IMR-90 (cell line): ENCODE measurements at regions not wholly inside any gene's neighbourhood (a gene's known extent, or its start where the extent isn't known, plus 50 kb on each side); places are given as distances from the start of the nearest gene placed in this dataset.

ENCODE experiments used
- ATAC-seq: fragments of 200-7000 bp; cut with Tn5 transposase; 2 replicates; pipeline ENCODE4 v1.9.1; 2020; ENCODE audit warnings: low read depth, mild to moderate bottlenecking, moderate library complexity
- BruUV-seq: library from RNA; stranded (reverse); fragments of 400-500 nt; replicated peaks from 2 replicates; lab custom pipeline; 2021; lab: Mats Ljungman, UMichigan
- CTCF ChIA-PET: fragments of 300-600 bp; formaldehyde crosslinking; extraction: SDS; loops from one replicate; lab custom pipeline; 2021; ENCODE audit warnings: antibody characterized with exemption; lab: Yijun Ruan, JAX
- POLR2A ChIA-PET: fragments of 300-600 bp; sonication (Branson Sonifier 250); formaldehyde crosslinking; loops from one replicate; lab custom pipeline; 2022; ENCODE audit warnings: antibody characterized with exemption; ENCODE audit not compliant: unreplicated experiment; lab: Charles Lee
- DNase-seq: peaks from one replicate; pipeline ENCODE4 v3.0.0; 2013
- H2AFZ ChIP-seq: replicated peaks from 2 replicates; pipeline ENCODE3; 2013; ENCODE audit warnings: low read length, mild to moderate bottlenecking; ENCODE audit not compliant: poor library complexity
- H2AK5ac ChIP-seq: 2 replicates; pipeline ENCODE4 v1.6.1; 2013; ENCODE audit warnings: low read depth, low read length, inconsistent platforms
- H2AK9ac ChIP-seq: replicated peaks from 2 replicates; pipeline ENCODE3; 2013; ENCODE audit warnings: mild to moderate bottlenecking, low read depth, low read length, moderate library complexity; ENCODE audit not compliant: poor library complexity
- H2BK120ac ChIP-seq: 2 replicates; pipeline ENCODE4 v1.6.1; 2013; ENCODE audit warnings: low read depth, low read length, inconsistent platforms
- H2BK15ac ChIP-seq: 3 replicates; pipeline ENCODE4 v1.6.1; 2013; ENCODE audit warnings: low read depth, low read length, inconsistent platforms
- H2BK20ac ChIP-seq: 2 replicates; pipeline ENCODE4 v1.6.1; 2013; ENCODE audit warnings: low read depth, mild to moderate bottlenecking, inconsistent platforms, low read length, moderate library complexity
- H2BK5ac ChIP-seq: 2 replicates; pipeline ENCODE4 v1.6.1; 2013; ENCODE audit warnings: mild to moderate bottlenecking, low read depth, low read length, inconsistent platforms; ENCODE audit not compliant: poor library complexity, severe bottlenecking
- H3K14ac ChIP-seq: replicated peaks from 2 replicates; pipeline ENCODE4 v1.6.1; 2013; ENCODE audit warnings: low read depth, low read length, inconsistent platforms
- H3K18ac ChIP-seq: 2 replicates; pipeline ENCODE4 v1.6.1; 2013; ENCODE audit warnings: low read depth, low read length, control low read depth
- H3K23ac ChIP-seq: 2 replicates; pipeline ENCODE4 v1.6.1; 2013; ENCODE audit warnings: low read depth, low read length, inconsistent platforms
- H3K27ac ChIP-seq: 2 replicates; pipeline ENCODE4 v1.5.1; 2013; ENCODE audit warnings: mild to moderate bottlenecking, control low read depth, low read length; ENCODE audit not compliant: insufficient read depth
- H3K27me3 ChIP-seq: 2 replicates; pipeline ENCODE4 v1.6.1; 2013; ENCODE audit warnings: low read length; ENCODE audit not compliant: control insufficient read depth, insufficient read depth
- H3K36me3 ChIP-seq: 2 replicates; pipeline ENCODE4 v1.6.1; 2013; ENCODE audit warnings: low read length, mixed read lengths; ENCODE audit not compliant: control insufficient read depth, insufficient read depth
- H3K4ac ChIP-seq: 2 replicates; pipeline ENCODE4 v1.6.1; 2013; ENCODE audit warnings: low read depth, low read length, inconsistent platforms
- H3K4me1 ChIP-seq: 2 replicates; pipeline ENCODE4 v1.6.1; 2013; ENCODE audit warnings: low read length, mixed read lengths; ENCODE audit not compliant: control insufficient read depth, insufficient read depth
- H3K4me2 ChIP-seq: 2 replicates; pipeline ENCODE4 v1.6.1; 2013; ENCODE audit warnings: low read depth, mild to moderate bottlenecking, control low read depth, low read length, moderate library complexity
- H3K4me3 ChIP-seq: 2 replicates; pipeline ENCODE4 v1.5.1; 2013; ENCODE audit warnings: low read depth, mild to moderate bottlenecking, control low read depth, low read length, moderate library complexity; ENCODE audit not compliant: insufficient read depth
- H3K56ac ChIP-seq: 2 replicates; pipeline ENCODE4 v1.6.1; 2013; ENCODE audit warnings: low read length, inconsistent platforms; ENCODE audit not compliant: insufficient read depth; ENCODE audit errors: extremely low read depth
- H3K79me1 ChIP-seq, 2 experiments: 2 replicates each; pipeline ENCODE4 v1.6.1; 2013; ENCODE audit warnings: low read length in 2 of 2, inconsistent platforms in 1 of 2, low read depth in 1 of 2
- H3K9ac ChIP-seq: 2 replicates; pipeline ENCODE4 v1.6.1; 2013; ENCODE audit warnings: low read depth, low read length, control low read depth
- H3K9me1 ChIP-seq: 2 replicates; pipeline ENCODE4 v1.6.1; 2013; ENCODE audit warnings: low read length, inconsistent platforms; ENCODE audit not compliant: insufficient read depth
- H3K9me3 ChIP-seq: 2 replicates; pipeline ENCODE4 v1.6.1; 2013; ENCODE audit warnings: low read length; ENCODE audit not compliant: control insufficient read depth, insufficient read depth
- H4K20me1 ChIP-seq: 2 replicates; pipeline ENCODE4 v1.6.1; 2013; ENCODE audit warnings: low read length, inconsistent platforms; ENCODE audit not compliant: insufficient read depth
- H4K5ac ChIP-seq: 2 replicates; pipeline ENCODE4 v1.6.1; 2013; ENCODE audit warnings: mild to moderate bottlenecking, low read depth, low read length, control low read depth
- H4K8ac ChIP-seq, 2 experiments: 2 replicates each; pipeline ENCODE4 v1.6.1; 2013; ENCODE audit warnings: low read depth in 2 of 2, low read length in 2 of 2, control low read depth in 1 of 2, inconsistent platforms in 1 of 2
- H4K91ac ChIP-seq: 2 replicates; pipeline ENCODE4 v1.6.1; 2013; ENCODE audit warnings: low read depth, low read length, inconsistent platforms; ENCODE audit not compliant: insufficient read depth
- CHD1 ChIP-seq: IDR thresholded peaks from 2 replicates; pipeline ENCODE4 v1.6.1; 2012; ENCODE audit warnings: low read depth, low read length, improper control_type of control experiment
- CTCF ChIP-seq: conservative IDR thresholded peaks from 2 replicates; pipeline ENCODE4 v1.5.1; 2012; ENCODE audit warnings: mild to moderate bottlenecking, low read depth, low read length, improper control_type of control experiment
- MAFK ChIP-seq: IDR thresholded peaks from 2 replicates; pipeline ENCODE4 v1.6.1; 2012; ENCODE audit warnings: low read depth, low read length, improper control_type of control experiment
- RCOR1 ChIP-seq: IDR thresholded peaks from 2 replicates; pipeline ENCODE4 v1.6.1; 2012; ENCODE audit warnings: mild to moderate bottlenecking, low read length, improper control_type of control experiment; ENCODE audit not compliant: insufficient replicate concordance
- RFX5 ChIP-seq: IDR thresholded peaks from 2 replicates; pipeline ENCODE4 v1.8.0; 2012; ENCODE audit warnings: low read depth, mild to moderate bottlenecking, low read length, moderate library complexity
- dilution Hi-C: fragments of 300-500 bp; cut with HindIII; formaldehyde crosslinking; loops from one replicate; pipeline ENCODE4 v1.14.3; 2018; ENCODE audit warnings: low sequenced_read_pairs; ENCODE audit not compliant: unreplicated experiment
- in situ Hi-C: fragments of 300-500 bp; cut with MboI; formaldehyde crosslinking; loops from 3 replicates; pipeline ENCODE4 v1.14.3; 2019; ENCODE audit warnings: low sequenced_read_pairs, inconsistent platforms, mixed read lengths
- intact Hi-C: fragments of 100-400 bp; cut with micrococcal nuclease; formaldehyde crosslinking; loops from 2 replicates; pipeline ENCODE4 v1.10.0; 2022

- Histone ChIP-seq H2AK9ac (no peak overlapping the region), H3K27ac (no peak overlapping the region), H3K9ac (no peak overlapping the region), H3K9me3 (no peaks in the 10 kb centered on the region), H3K9me1 (no peaks in the 10 kb centered on the region), H4K8ac (no peak overlapping the region), H3K79me1 (no peaks in the 10 kb centered on the region), H3K4ac (no peak overlapping the region), H3K4me1 (no peaks in the 10 kb centered on the region), H3K14ac (no peak overlapping the region), H2AK5ac (no peak overlapping the region), H4K91ac (no peak overlapping the region), H3K56ac (no peak overlapping the region), H3K4me3 (no peak overlapping the region), H3K18ac (no peak overlapping the region), H2AFZ (no peak overlapping the region), H2BK20ac (no peak overlapping the region), H3K27me3 (no peaks in the 10 kb centered on the region), H3K36me3 (no peaks in the 10 kb centered on the region), H2BK120ac (no peak overlapping the region), H2BK15ac (no peak overlapping the region), H3K23ac (no peak overlapping the region), H3K4me2 (no peak overlapping the region), H4K5ac (no peak overlapping the region), H2BK5ac (no peak overlapping the region), H4K20me1 (no peaks in the 10 kb centered on the region)
- dilution Hi-C loops: no loop called here
- intact Hi-C loops: no loop called here
- CTCF ChIA-PET: no interaction called here
- DNase-seq: no peak
- no peak for TF ChIP-seq RFX5
- no peak for TF ChIP-seq RCOR1
- TF ChIP-seq CHD1: no peak
- TF ChIP-seq CTCF: no peak
- TF ChIP-seq MAFK: no peak
- in situ Hi-C loops: no loop called here
- POLR2A ChIA-PET: no interaction called here
- BruUV-seq: no TSS peak
- no peak for ATAC-seq
These were observed 133.7 kb downstream of the PTCHD4 start for GRCh38 chr6:47977314-47977713.
